ENCODE measurements at regions not wholly inside any gene's neighbourhood (a gene's known extent, or its start where the extent isn't known, plus 50 kb on each side); places are given as distances from the start of the nearest gene placed in this dataset.

GRCh38 chr5:81914696-81915095 is 57.1 kb upstream of the ATG10 start:
- Histone ChIP-seq H3K36me3 (ENCODE audit: control insufficient read depth, insufficient read depth, low read length) (no peaks in the 10 kb centered on the region), H3K27me3 (ENCODE audit: control insufficient read depth, insufficient read depth, low read length) (no peaks in the 10 kb centered on the region), H3K27ac (ENCODE audit: low read depth, low read length) (no peak overlapping the region), H3K9ac (ENCODE audit: low read depth, low read length) (no peak overlapping the region), H3K4me3 (ENCODE audit: low read depth, low read length) (no peak overlapping the region), H3K4me1 (ENCODE audit: control insufficient read depth, insufficient read depth, low read length) (no peaks in the 10 kb centered on the region), H3K9me3 (ENCODE audit: control insufficient read depth, insufficient read depth, low read length) (no peaks in the 10 kb centered on the region)

- Histone ChIP-seq H3K36me3 (ENCODE audit: control insufficient read depth, insufficient read depth, low read length) (no peaks in the 10 kb centered on the region), H3K4me1 (ENCODE audit: control insufficient read depth, insufficient read depth, low read length) (peaks cover 4% of the 10 kb centered on the region; the same call in 1 of the 2 replicates), H3K27ac (ENCODE audit: low read depth, low read length) (no peak overlapping the region), H3K9ac (ENCODE audit: low read depth, low read length) (no peak overlapping the region), H3K4me3 (ENCODE audit: low read depth, low read length) (no peak overlapping the region), H3K9me3 (ENCODE audit: control insufficient read depth, insufficient read depth, low read length) (no peaks in the 10 kb centered on the region), H3K27me3 (ENCODE audit: control insufficient read depth, insufficient read depth, low read length) (no peaks in the 10 kb centered on the region)
Measured at GRCh38 chr5:81912933-81913332, 58.9 kb upstream of the ATG10 start.

GRCh38 chr5:81909677-81910076 is 62.1 kb upstream of the ATG10 start:
- H3K27ac ChIP-seq (ENCODE audit: low read depth, low read length): no peak overlapping the region
- H3K4me1 ChIP-seq (ENCODE audit: control insufficient read depth, insufficient read depth, low read length): peaks cover 6% of the 10 kb centered on the region; the same call in 1 of the 2 replicates
- no peaks in the 10 kb centered on the region for H3K27me3 ChIP-seq (ENCODE audit: control insufficient read depth, insufficient read depth, low read length)
- no peaks in the 10 kb centered on the region for H3K9me3 ChIP-seq (ENCODE audit: control insufficient read depth, insufficient read depth, low read length)
- H3K36me3 ChIP-seq (ENCODE audit: control insufficient read depth, insufficient read depth, low read length): no peaks in the 10 kb centered on the region
- H3K9ac ChIP-seq (ENCODE audit: low read depth, low read length): no peak overlapping the region
- H3K4me3 ChIP-seq (ENCODE audit: low read depth, low read length): no peak overlapping the region

- H3K9ac ChIP-seq (ENCODE audit: low read depth, low read length): no peak overlapping the region
- no peaks in the 10 kb centered on the region for H3K9me3 ChIP-seq (ENCODE audit: control insufficient read depth, insufficient read depth, low read length)
Measured at GRCh38 chr5:81908771-81909170, 63.1 kb upstream of the ATG10 start.

GRCh38 chr5:81908044-81908443 is 63.8 kb upstream of the ATG10 start:
- Histone ChIP-seq H3K36me3 (ENCODE audit: control insufficient read depth, insufficient read depth, low read length) (no peaks in the 10 kb centered on the region), H3K9ac (ENCODE audit: low read depth, low read length) (no peak overlapping the region), H3K9me3 (ENCODE audit: control insufficient read depth, insufficient read depth, low read length) (no peaks in the 10 kb centered on the region), H3K4me1 (ENCODE audit: control insufficient read depth, insufficient read depth, low read length) (peaks cover 6% of the 10 kb centered on the region; the same call in 1 of the 2 replicates), H3K27ac (ENCODE audit: low read depth, low read length) (no peak overlapping the region), H3K27me3 (ENCODE audit: control insufficient read depth, insufficient read depth, low read length) (no peaks in the 10 kb centered on the region), H3K4me3 (ENCODE audit: low read depth, low read length) (no peak overlapping the region)

More at GRCh38 chr5:81908771-81909170, 63.1 kb upstream of the ATG10 start:
- peaks cover 6% of the 10 kb centered on the region; the same call in 1 of the 2 replicates for H3K4me1 ChIP-seq (ENCODE audit: control insufficient read depth, insufficient read depth, low read length)
- no peak overlapping the region for H3K27ac ChIP-seq (ENCODE audit: low read depth, low read length)
- no peaks in the 10 kb centered on the region for H3K27me3 ChIP-seq (ENCODE audit: control insufficient read depth, insufficient read depth, low read length)
- no peaks in the 10 kb centered on the region for H3K36me3 ChIP-seq (ENCODE audit: control insufficient read depth, insufficient read depth, low read length)
- H3K4me3 ChIP-seq (ENCODE audit: low read depth, low read length): no peak overlapping the region

GRCh38 chr5:81907012-81907635 is 64.7 kb upstream of the ATG10 start:
- H3K36me3 ChIP-seq (ENCODE audit: control insufficient read depth, insufficient read depth, low read length): no peaks in the 10 kb centered on the region
- H3K27me3 ChIP-seq (ENCODE audit: control insufficient read depth, insufficient read depth, low read length): no peaks in the 10 kb centered on the region
- H3K9me3 ChIP-seq (ENCODE audit: control insufficient read depth, insufficient read depth, low read length): no peaks in the 10 kb centered on the region
- H3K4me3 ChIP-seq (ENCODE audit: low read depth, low read length): no peak overlapping the region
- no peak overlapping the region for H3K9ac ChIP-seq (ENCODE audit: low read depth, low read length)
- H3K4me1 ChIP-seq (ENCODE audit: control insufficient read depth, insufficient read depth, low read length): peaks cover 8% of the 10 kb centered on the region; the same call in 1 of the 2 replicates
- H3K27ac ChIP-seq (ENCODE audit: low read depth, low read length): no peak overlapping the region

- no peaks in the 10 kb centered on the region for H3K36me3 ChIP-seq (ENCODE audit: control insufficient read depth, insufficient read depth, low read length)
- H3K4me1 ChIP-seq (ENCODE audit: control insufficient read depth, insufficient read depth, low read length): peaks cover 18% of the 10 kb centered on the region
- no peak overlapping the region for H3K4me3 ChIP-seq (ENCODE audit: low read depth, low read length)
- no peak overlapping the region for H3K9ac ChIP-seq (ENCODE audit: low read depth, low read length)
- H3K27me3 ChIP-seq (ENCODE audit: control insufficient read depth, insufficient read depth, low read length): no peaks in the 10 kb centered on the region
- no peaks in the 10 kb centered on the region for H3K9me3 ChIP-seq (ENCODE audit: control insufficient read depth, insufficient read depth, low read length)
- no peak overlapping the region for H3K27ac ChIP-seq (ENCODE audit: low read depth, low read length)
Measured at GRCh38 chr5:81906086-81906485, 65.7 kb upstream of the ATG10 start.

GRCh38 chr5:81904861-81905260 is 67.0 kb upstream of the ATG10 start:
- no peaks in the 10 kb centered on the region for H3K9me3 ChIP-seq (ENCODE audit: control insufficient read depth, insufficient read depth, low read length)
- no peak overlapping the region for H3K9ac ChIP-seq (ENCODE audit: low read depth, low read length)
- no peaks in the 10 kb centered on the region for H3K27me3 ChIP-seq (ENCODE audit: control insufficient read depth, insufficient read depth, low read length)
- no peak overlapping the region for H3K27ac ChIP-seq (ENCODE audit: low read depth, low read length)
- no peaks in the 10 kb centered on the region for H3K36me3 ChIP-seq (ENCODE audit: control insufficient read depth, insufficient read depth, low read length)
- H3K4me3 ChIP-seq (ENCODE audit: low read depth, low read length): no peak overlapping the region
- peaks cover 18% of the 10 kb centered on the region for H3K4me1 ChIP-seq (ENCODE audit: control insufficient read depth, insufficient read depth, low read length)

- peaks cover 18% of the 10 kb centered on the region for H3K4me1 ChIP-seq (ENCODE audit: control insufficient read depth, insufficient read depth, low read length)
- H3K27ac ChIP-seq (ENCODE audit: low read depth, low read length): no peak overlapping the region
- no peak overlapping the region for H3K9ac ChIP-seq (ENCODE audit: low read depth, low read length)
- no peaks in the 10 kb centered on the region for H3K36me3 ChIP-seq (ENCODE audit: control insufficient read depth, insufficient read depth, low read length)
- H3K4me3 ChIP-seq (ENCODE audit: low read depth, low read length): no peak overlapping the region
- no peaks in the 10 kb centered on the region for H3K9me3 ChIP-seq (ENCODE audit: control insufficient read depth, insufficient read depth, low read length)
- no peaks in the 10 kb centered on the region for H3K27me3 ChIP-seq (ENCODE audit: control insufficient read depth, insufficient read depth, low read length)
Measured at GRCh38 chr5:81904166-81904565, 67.7 kb upstream of the ATG10 start.

GRCh38 chr5:81901586-81901985 is 70.2 kb upstream of the ATG10 start:
- Histone ChIP-seq H3K27ac (ENCODE audit: low read depth, low read length) (peak overlapping the region; percentile 36), H3K4me1 (ENCODE audit: control insufficient read depth, insufficient read depth, low read length) (peaks cover 12% of the 10 kb centered on the region), H3K9ac (ENCODE audit: low read depth, low read length) (no peak overlapping the region), H3K27me3 (ENCODE audit: control insufficient read depth, insufficient read depth, low read length) (no peaks in the 10 kb centered on the region), H3K4me3 (ENCODE audit: low read depth, low read length) (0 out of 2 replicates have a peak overlapping the region, but pooled peaks have one; percentile 26), H3K36me3 (ENCODE audit: control insufficient read depth, insufficient read depth, low read length) (no peaks in the 10 kb centered on the region), H3K9me3 (ENCODE audit: control insufficient read depth, insufficient read depth, low read length) (peaks cover 3% of the 10 kb centered on the region; the same call in 1 of the 2 replicates)

- Histone ChIP-seq H3K4me3 (ENCODE audit: low read depth, low read length) (no peak overlapping the region), H3K9ac (ENCODE audit: low read depth, low read length) (no peak overlapping the region)
Measured at GRCh38 chr5:81899123-81899522, 72.7 kb upstream of the ATG10 start.

More at GRCh38 chr5:81899123-81899522, 72.7 kb upstream of the ATG10 start:
- H3K4me1 ChIP-seq (ENCODE audit: control insufficient read depth, insufficient read depth, low read length): peaks cover 12% of the 10 kb centered on the region
- no peak overlapping the region for H3K27ac ChIP-seq (ENCODE audit: low read depth, low read length)
- H3K36me3 ChIP-seq (ENCODE audit: control insufficient read depth, insufficient read depth, low read length): no peaks in the 10 kb centered on the region
- H3K27me3 ChIP-seq (ENCODE audit: control insufficient read depth, insufficient read depth, low read length): no peaks in the 10 kb centered on the region
- H3K9me3 ChIP-seq (ENCODE audit: control insufficient read depth, insufficient read depth, low read length): peaks cover 3% of the 10 kb centered on the region; the same call in 1 of the 2 replicates
